MM.1S (cell line): ENCODE measurements at regions not wholly inside any gene's neighbourhood (a gene's known extent, or its start where the extent isn't known, plus 50 kb on each side); places are given as distances from the start of the nearest gene placed in this dataset.

Experiments used
- DNase-seq: peaks from one replicate; pipeline ENCODE4 v3.0.0-alpha.2; 2015
- H2AFZ ChIP-seq: fragments of 300-600 bp; sonication (generic); 2 replicates; pipeline ENCODE4 v1.6.0; 2016; ENCODE audit warnings: antibody characterized with exemption, low read length
- H3F3A ChIP-seq: fragments of 300-600 bp; sonication (generic); 2 replicates; pipeline ENCODE4 v1.6.1; 2016; ENCODE audit warnings: mild to moderate bottlenecking, antibody characterized with exemption, low read length, moderate library complexity, mixed read lengths; ENCODE audit not compliant: insufficient read depth
- H3K27ac ChIP-seq: fragments of 300-600 bp; sonication (generic); 2 replicates; pipeline ENCODE4 v1.5.1; 2016; ENCODE audit warnings: mild to moderate bottlenecking, low read length
- H3K27me3 ChIP-seq: fragments of 300-600 bp; sonication (generic); replicated peaks from 2 replicates; pipeline ENCODE4 v1.6.0; 2016; ENCODE audit warnings: low read length; ENCODE audit not compliant: insufficient read depth
- H3K36me3 ChIP-seq: fragments of 300-600 bp; sonication (generic); replicated peaks from 2 replicates; pipeline ENCODE4 v1.6.1; 2016; ENCODE audit warnings: mild to moderate bottlenecking, low read length, mixed read lengths; ENCODE audit not compliant: insufficient read depth
- H3K4me1 ChIP-seq: fragments of 300-600 bp; sonication (generic); 2 replicates; pipeline ENCODE4 v1.6.1; 2016; ENCODE audit warnings: low read length, mixed read lengths
- H3K4me2 ChIP-seq: fragments of 300-600 bp; sonication (generic); 2 replicates; pipeline ENCODE4 v1.6.0; 2016; ENCODE audit warnings: low read depth, low read length
- H3K4me3 ChIP-seq: fragments of 300-600 bp; sonication (generic); 2 replicates; pipeline ENCODE4 v1.5.1; 2016; ENCODE audit warnings: low read length, mixed read lengths
- H3K79me2 ChIP-seq: fragments of 300-600 bp; sonication (generic); 2 replicates; pipeline ENCODE4 v1.6.1; 2016; ENCODE audit warnings: mixed run types, low read length, mixed read lengths
- H3K9ac ChIP-seq: fragments of 300-600 bp; sonication (generic); 2 replicates; pipeline ENCODE4 v1.6.1; 2016; ENCODE audit warnings: low read length, mixed read lengths
- H3K9me2 ChIP-seq: fragments of 300-600 bp; sonication (generic); replicated peaks from 2 replicates; pipeline ENCODE4 v1.6.1; 2016; ENCODE audit warnings: mild to moderate bottlenecking, low read length, mixed read lengths; ENCODE audit not compliant: insufficient read depth
- H3K9me3 ChIP-seq: fragments of 300-600 bp; sonication (generic); replicated peaks from 2 replicates; pipeline ENCODE4 v1.6.1; 2016; ENCODE audit warnings: mild to moderate bottlenecking, low read length, mixed read lengths; ENCODE audit not compliant: insufficient read depth
- H4K20me1 ChIP-seq: fragments of 300-600 bp; sonication (generic); 2 replicates; pipeline ENCODE4 v1.6.1; 2016; ENCODE audit warnings: mild to moderate bottlenecking, low read length, moderate library complexity, mixed read lengths; ENCODE audit not compliant: insufficient read depth
- EZH2 ChIP-seq: fragments of 300-600 bp; sonication (generic); optimal IDR thresholded peaks from 2 replicates; pipeline ENCODE3; 2017; ENCODE audit warnings: low read depth, mild to moderate bottlenecking, antibody characterized with exemption, low read length, mixed read lengths
- EZH2phosphoT487 ChIP-seq: fragments of 300-600 bp; sonication (generic); IDR thresholded peaks from 2 replicates; pipeline ENCODE4 v1.6.1; 2018; ENCODE audit warnings: antibody characterized with exemption, low read length
- TF ChIP-seq, protein P1 (sequence below): fragments of 300-600 bp; sonication (generic); IDR thresholded peaks from 2 replicates; pipeline ENCODE4 v1.5.1; 2016; ENCODE audit warnings: antibody characterized with exemption, low read length, mixed read lengths

DNA sequence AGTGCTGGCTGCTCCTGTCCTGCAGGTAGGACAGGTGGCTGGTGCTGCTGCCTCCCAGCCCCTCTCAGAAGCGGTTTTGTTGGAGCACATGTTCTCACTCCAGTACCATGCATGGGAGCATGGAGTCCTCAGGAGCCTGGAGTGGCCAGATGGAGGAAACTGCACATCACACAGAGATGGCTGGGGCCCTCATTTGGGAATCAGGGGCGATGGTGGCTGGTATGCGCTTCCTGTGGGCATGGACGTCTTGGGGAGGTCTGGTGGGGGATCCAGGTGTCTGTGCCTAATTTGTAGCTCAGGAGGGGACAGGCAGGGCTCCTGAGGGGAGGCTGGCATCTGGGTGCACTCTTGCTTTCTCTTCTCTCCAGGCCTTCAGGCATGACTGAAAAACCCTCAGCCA is 168.2 kb downstream of the KLF13 start:
- peaks cover 11% of the 10 kb centered on the region; the same call in 1 of the 2 replicates for H3K4me1 ChIP-seq
- H2AFZ ChIP-seq = no peak overlapping the region
- no peaks in the 10 kb centered on the region for H3K27me3 ChIP-seq
- H3K9me3 ChIP-seq = no peaks in the 10 kb centered on the region
- H4K20me1 ChIP-seq = no peaks in the 10 kb centered on the region
- no peak overlapping the region for H3K4me2 ChIP-seq
- DNase-seq = no peak
- peaks cover 6% of the 10 kb centered on the region; the same call in 1 of the 2 replicates for H3F3A ChIP-seq
- H3K27ac ChIP-seq = no peak overlapping the region
- TF ChIP-seq EZH2 (no peak), EZH2phosphoT487 (no peak)
- no peak overlapping the region for H3K4me3 ChIP-seq
- no peak overlapping the region for H3K9ac ChIP-seq
- no peaks in the 10 kb centered on the region for H3K9me2 ChIP-seq
- no peaks in the 10 kb centered on the region for H3K79me2 ChIP-seq
- no peaks in the 10 kb centered on the region for H3K36me3 ChIP-seq

DNA sequence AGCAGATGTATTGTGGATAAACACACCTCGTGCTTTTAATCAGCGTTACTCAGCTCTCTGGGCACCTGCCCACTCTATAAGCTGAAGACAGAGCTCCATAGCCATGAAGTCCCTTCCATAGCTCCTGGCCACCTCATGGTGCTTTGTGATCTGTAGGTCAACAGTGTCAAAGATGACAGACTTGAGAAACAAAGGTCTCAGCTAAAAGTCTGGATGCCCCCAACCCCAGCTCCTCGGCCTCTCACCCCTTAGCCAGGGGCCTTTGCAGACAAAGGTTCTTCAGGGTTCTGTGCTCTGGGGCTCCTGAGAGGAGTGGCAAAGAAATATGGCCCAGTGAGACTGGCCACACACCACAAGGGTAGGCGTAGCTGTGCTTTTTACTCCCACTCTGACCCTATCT is 168.6 kb downstream of the KLF13 start:
- H3K9ac ChIP-seq = no peak overlapping the region
- TF ChIP-seq, protein P1, sequence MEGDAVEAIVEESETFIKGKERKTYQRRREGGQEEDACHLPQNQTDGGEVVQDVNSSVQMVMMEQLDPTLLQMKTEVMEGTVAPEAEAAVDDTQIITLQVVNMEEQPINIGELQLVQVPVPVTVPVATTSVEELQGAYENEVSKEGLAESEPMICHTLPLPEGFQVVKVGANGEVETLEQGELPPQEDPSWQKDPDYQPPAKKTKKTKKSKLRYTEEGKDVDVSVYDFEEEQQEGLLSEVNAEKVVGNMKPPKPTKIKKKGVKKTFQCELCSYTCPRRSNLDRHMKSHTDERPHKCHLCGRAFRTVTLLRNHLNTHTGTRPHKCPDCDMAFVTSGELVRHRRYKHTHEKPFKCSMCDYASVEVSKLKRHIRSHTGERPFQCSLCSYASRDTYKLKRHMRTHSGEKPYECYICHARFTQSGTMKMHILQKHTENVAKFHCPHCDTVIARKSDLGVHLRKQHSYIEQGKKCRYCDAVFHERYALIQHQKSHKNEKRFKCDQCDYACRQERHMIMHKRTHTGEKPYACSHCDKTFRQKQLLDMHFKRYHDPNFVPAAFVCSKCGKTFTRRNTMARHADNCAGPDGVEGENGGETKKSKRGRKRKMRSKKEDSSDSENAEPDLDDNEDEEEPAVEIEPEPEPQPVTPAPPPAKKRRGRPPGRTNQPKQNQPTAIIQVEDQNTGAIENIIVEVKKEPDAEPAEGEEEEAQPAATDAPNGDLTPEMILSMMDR = no peak
- no peak for TF ChIP-seq EZH2phosphoT487
- no peak for TF ChIP-seq EZH2

DNA sequence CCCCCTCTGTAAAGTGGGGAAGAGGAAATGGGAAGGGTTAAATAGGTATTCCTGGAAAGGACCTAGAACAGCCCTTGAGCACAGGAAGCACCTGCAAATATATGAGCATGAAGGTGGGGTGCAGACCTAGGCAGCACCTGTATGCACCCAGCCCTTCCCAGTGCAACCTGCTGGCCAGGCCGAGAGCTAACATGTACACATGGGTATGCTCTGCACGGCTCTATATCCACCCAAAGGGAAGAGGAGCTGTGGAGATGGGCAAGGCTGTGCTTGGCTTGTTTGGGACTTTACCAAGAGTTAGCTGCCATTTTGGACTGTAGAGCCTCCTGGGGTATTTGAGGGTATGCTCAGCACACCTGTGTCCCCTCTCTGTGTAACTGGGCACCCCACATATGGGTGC is 171.2 kb downstream of the KLF13 start:
- no peaks in the 10 kb centered on the region for H4K20me1 ChIP-seq
- no peak overlapping the region for H3K9ac ChIP-seq
- TF ChIP-seq EZH2 = no peak
- TF ChIP-seq, protein P1 = no peak
- no peak for TF ChIP-seq EZH2phosphoT487
- no peaks in the 10 kb centered on the region for H3K27me3 ChIP-seq
- H2AFZ ChIP-seq = no peak overlapping the region
- H3K9me3 ChIP-seq = no peaks in the 10 kb centered on the region
- H3F3A ChIP-seq = no peaks in the 10 kb centered on the region
- H3K36me3 ChIP-seq = no peaks in the 10 kb centered on the region
- no peak for DNase-seq
- no peak overlapping the region for H3K27ac ChIP-seq
- H3K9me2 ChIP-seq = no peaks in the 10 kb centered on the region
- H3K4me1 ChIP-seq = no peaks in the 10 kb centered on the region
- no peak overlapping the region for H3K4me2 ChIP-seq
- H3K79me2 ChIP-seq = no peaks in the 10 kb centered on the region
- H3K4me3 ChIP-seq = no peak overlapping the region

More for the DNA sequence above, 168.6 kb downstream of the KLF13 start:
- Histone ChIP-seq H3K9me2 (no peaks in the 10 kb centered on the region), H3K27me3 (no peaks in the 10 kb centered on the region), H3K4me1 (0 out of 2 replicates have a peak, but pooled peaks cover 7% of the 10 kb centered on the region), H3K27ac (no peak overlapping the region), H2AFZ (no peak overlapping the region), H3F3A (peaks cover 6% of the 10 kb centered on the region; the same call in 1 of the 2 replicates), H3K9me3 (no peaks in the 10 kb centered on the region), H4K20me1 (no peaks in the 10 kb centered on the region), H3K36me3 (no peaks in the 10 kb centered on the region), H3K4me2 (no peak overlapping the region), H3K79me2 (no peaks in the 10 kb centered on the region), H3K4me3 (no peak overlapping the region)
- DNase-seq = no peak

DNA sequence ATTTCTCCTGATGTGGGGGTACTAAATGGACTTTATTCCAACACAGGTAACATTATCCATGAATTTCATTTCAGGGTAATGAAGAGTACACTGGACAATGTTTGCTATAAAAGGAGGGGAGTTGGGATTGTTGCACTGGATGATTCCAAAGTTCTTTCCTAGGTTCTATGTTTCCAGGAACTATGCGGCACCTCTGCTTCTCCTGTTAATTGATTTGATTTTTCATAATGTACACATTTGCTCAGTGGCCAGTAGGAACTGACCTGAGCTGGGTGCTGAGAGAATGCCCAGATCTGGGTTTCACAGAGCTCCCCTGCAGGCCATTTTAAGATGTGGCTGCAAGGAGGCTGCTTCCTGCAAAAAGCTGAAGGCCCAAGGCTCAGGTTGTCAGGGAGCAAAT is 171.7 kb downstream of the KLF13 start:
- no peak overlapping the region for H3K4me3 ChIP-seq
- no peak overlapping the region for H3K27ac ChIP-seq
- H3K4me1 ChIP-seq = no peaks in the 10 kb centered on the region
- no peaks in the 10 kb centered on the region for H3K36me3 ChIP-seq
- no peaks in the 10 kb centered on the region for H3K9me3 ChIP-seq
- TF ChIP-seq EZH2 (no peak), EZH2phosphoT487 (no peak)
- TF ChIP-seq, protein P1 = no peak
- no peaks in the 10 kb centered on the region for H4K20me1 ChIP-seq
- H3K27me3 ChIP-seq = no peaks in the 10 kb centered on the region
- H3K9me2 ChIP-seq = no peaks in the 10 kb centered on the region
- H3K4me2 ChIP-seq = no peak overlapping the region
- DNase-seq = no peak
- no peak overlapping the region for H3K9ac ChIP-seq
- no peaks in the 10 kb centered on the region for H3K79me2 ChIP-seq
- H2AFZ ChIP-seq = no peak overlapping the region
- H3F3A ChIP-seq = no peaks in the 10 kb centered on the region
